A549 (cell line): ENCODE measurements at regions not wholly inside any gene's neighbourhood (a gene's known extent, or its start where the extent isn't known, plus 50 kb on each side); places are given as distances from the start of the nearest gene placed in this dataset.
A peak's percentile ranks its signal among the peaks of the same experiment; 100 is the strongest.

Source experiments
- ATAC-seq, 2 experiments: fragments of 200-7000 bp in 1 of 2; fragments of >200 bp in 1 of 2; cut with Nextera tagmentation in 1 of 2; cut with Tn5 transposase in 1 of 2; 3 replicates each; pipeline versions ENCODE4 v1.8.0 to v1.9.1; 2018 to 2020; ENCODE audit warnings: mild to moderate bottlenecking in 1 of 2, moderate library complexity in 1 of 2
- CTCF ChIA-PET: fragments of 300-600 bp; sonication (Branson Sonifier 250); formaldehyde crosslinking; extraction: SDS; loops from one replicate; lab custom pipeline; 2021; ENCODE audit warnings: antibody characterized with exemption, inconsistent platforms; lab: Yijun Ruan, JAX
- POLR2A ChIA-PET: fragments of 350-600 bp; formaldehyde crosslinking; extraction: SDS; loops from one replicate; lab custom pipeline; 2021; ENCODE audit warnings: antibody characterized with exemption, inconsistent platforms; lab: Yijun Ruan, JAX
- DNase-seq, 2 experiments: peaks; one replicate each; pipeline versions ENCODE4 v3.0.0 to v3.0.0-alpha.2; 2011 to 2016; ENCODE audit warnings: low read depth in 1 of 2, low spot score in 1 of 2
- FAIRE-seq: peaks from 2 replicates; lab custom pipeline; 2011; peaks lifted over from hg19 to GRCh38; lab: Jason Lieb, UNC
- H3K27ac ChIP-seq, 2 experiments: fragments of >200 bp; sonication (Bioruptor Twin); formaldehyde crosslinking; 3 replicates each; pipeline ENCODE4 v1.5.1; 2016 to 2017
- H3K4me1 ChIP-seq: fragments of >200 bp; sonication (Bioruptor Twin); formaldehyde crosslinking; 3 replicates; pipeline ENCODE4 v1.6.1; 2016
- H3K4me2 ChIP-seq: fragments of >200 bp; sonication (Bioruptor Twin); formaldehyde crosslinking; 3 replicates; pipeline ENCODE4 v1.6.1; 2016
- H3K4me3 ChIP-seq: fragments of >200 bp; sonication (Bioruptor Twin); formaldehyde crosslinking; 3 replicates; pipeline ENCODE4 v1.5.1; 2016
- H3K9me3 ChIP-seq: fragments of >200 bp; sonication (Bioruptor Twin); formaldehyde crosslinking; 3 replicates; pipeline ENCODE4 v1.6.1; 2016
- CTCF ChIP-seq: fragments of >200 bp; sonication (Bioruptor Twin); formaldehyde crosslinking; IDR thresholded peaks from 3 replicates; pipeline ENCODE4 v1.5.1; 2016
- FOSL2 ChIP-seq, 2 experiments: fragments of 450-650 bp in 1 of 2; fragments of >200 bp in 1 of 2; sonication (Bioruptor Twin) in 1 of 2; formaldehyde crosslinking; IDR thresholded peaks; 2 replicates each; pipeline versions ENCODE4 v1.5.0 to v1.6.1; 2016 to 2020; ENCODE audit warnings: mild to moderate bottlenecking in 1 of 2, moderate library complexity in 1 of 2
- GATA3 ChIP-seq: IDR thresholded peaks from 2 replicates; pipeline ENCODE4 v1.6.1; 2012; ENCODE audit warnings: borderline replicate concordance
- HDAC2 ChIP-seq: fragments of 200-600 bp; sonication (generic); IDR thresholded peaks from 2 replicates; pipeline ENCODE4 v1.6.1; 2016
- HES2 ChIP-seq: fragments of >200 bp; sonication (Bioruptor Twin); formaldehyde crosslinking; IDR thresholded peaks from 2 replicates; pipeline ENCODE4 v1.6.1; 2016
- HEYL ChIP-seq: fragments of 250-450 bp; sonication (Bioruptor Pico); IDR thresholded peaks from 2 replicates; pipeline ENCODE4 v1.8.0; 2021; ENCODE audit warnings: mild to moderate bottlenecking, moderate library complexity
- HOXB13 ChIP-seq: fragments of 250-450 bp; sonication (Bioruptor Pico); IDR thresholded peaks from 2 replicates; pipeline ENCODE4 v1.5.0; 2020; ENCODE audit warnings: low read depth, mild to moderate bottlenecking, moderate library complexity
- HOXB5 ChIP-seq: fragments of 250-450 bp; sonication (Bioruptor Pico); IDR thresholded peaks from 2 replicates; pipeline ENCODE4 v1.5.0; 2020; ENCODE audit warnings: mild to moderate bottlenecking, moderate library complexity
- KDM5A ChIP-seq: fragments of 200-600 bp; sonication (generic); IDR thresholded peaks from 2 replicates; pipeline ENCODE4 v1.6.1; 2016; ENCODE audit warnings: antibody characterized with exemption, mild to moderate bottlenecking
- MAZ ChIP-seq: fragments of 150-350 bp; IDR thresholded peaks from 2 replicates; pipeline ENCODE4 v1.6.1; 2014; ENCODE audit warnings: antibody characterized with exemption, low read depth, low read length, borderline replicate concordance
- MYC ChIP-seq: IDR thresholded peaks from 2 replicates; pipeline ENCODE4 v1.6.1; 2012; ENCODE audit warnings: mild to moderate bottlenecking, inconsistent platforms, low read length, improper control_type of control experiment, borderline replicate concordance
- NPAS2 ChIP-seq: fragments of 250-450 bp; sonication (Bioruptor Pico); IDR thresholded peaks from 2 replicates; pipeline ENCODE4 v1.8.0; 2022; ENCODE audit warnings: mild to moderate bottlenecking, moderate library complexity, borderline replicate concordance
- NR3C1 ChIP-seq: fragments of >200 bp; sonication (Bioruptor Twin); formaldehyde crosslinking; IDR thresholded peaks from 3 replicates; pipeline ENCODE4 v1.6.1; 2017
- RAD21 ChIP-seq, 2 experiments: fragments of >200 bp in 1 of 2; sonication (Bioruptor Twin) in 1 of 2; formaldehyde crosslinking in 1 of 2; IDR thresholded peaks in 1 of 2; conservative IDR thresholded peaks in 1 of 2; 2 replicates in 1 of 2; 3 replicates in 1 of 2; pipeline ENCODE4 v1.6.1; 2012 to 2018; ENCODE audit warnings: inconsistent platforms in 1 of 2
- WGBS: methylation state at CpG from one replicate; pipeline ENCODE4 v1.1.6; 2017; ENCODE audit errors: missing lambda C conversion rate; 5-methylcytosine and 5-hydroxymethylcytosine counted together
- TF ChIP-seq, protein P1 (sequence below): fragments of 200-600 bp; sonication (generic); IDR thresholded peaks from 2 replicates; pipeline ENCODE4 v1.6.1; 2016; ENCODE audit warnings: antibody characterized with exemption, mild to moderate bottlenecking, moderate library complexity
- TF ChIP-seq, protein P2 (sequence below): fragments of 450-650 bp; IDR thresholded peaks from 2 replicates; pipeline ENCODE4 v1.6.1; 2014; ENCODE audit warnings: antibody characterized with exemption
- TF ChIP-seq, protein P3 (sequence below): fragments of >200 bp; sonication (Bioruptor Twin); formaldehyde crosslinking; IDR thresholded peaks from 3 replicates; pipeline ENCODE4 v1.6.1; 2016

- Histone ChIP-seq H3K9me3 (no peaks in the 10 kb centered on the region), H3K27ac (no peak overlapping the region), H3K4me1 (0 out of 3 replicates have a peak, but pooled peaks cover 3% of the 10 kb centered on the region), H3K4me2 (no peak overlapping the region), H3K4me3 (no peak overlapping the region)
- ChIA-PET POLR2A (no interaction called here), CTCF (interaction anchor here (1.0 to 2.7 kb wide), 6 partner anchors 11 to 54 kb away, joined by 3 to 11 read pairs (median 4); no protein-coding TSS in a partner anchor)
- peak in 1 of 2 experiments; percentile 14 for DNase-seq
- TF ChIP-seq HEYL (CRISPR knock-in tag) (no peak), HES2 (no peak), NPAS2 (CRISPR knock-in tag) (no peak), HOXB5 (CRISPR knock-in tag) (no peak), MAZ (no peak), MYC (no peak), CTCF (peak; percentile 24; the same call in 1 of the 3 replicates), FOSL2 (IDR thresholded peaks at IDR 0.05) (no peak), FOSL2 (CRISPR knock-in tag; IDR thresholded peaks at IDR 0.05) (no peak), RAD21 (conservative IDR thresholded peaks at IDR 0.05 in 1 of 2, IDR thresholded peaks at IDR 0.05 in 1 of 2) (peak; percentile 13 to 17; a peak in 2 of 5 replicates), GATA3 (no peak), KDM5A (no peak), HDAC2 (no peak), HOXB13 (CRISPR knock-in tag) (no peak)
- TF ChIP-seq, protein P1, sequence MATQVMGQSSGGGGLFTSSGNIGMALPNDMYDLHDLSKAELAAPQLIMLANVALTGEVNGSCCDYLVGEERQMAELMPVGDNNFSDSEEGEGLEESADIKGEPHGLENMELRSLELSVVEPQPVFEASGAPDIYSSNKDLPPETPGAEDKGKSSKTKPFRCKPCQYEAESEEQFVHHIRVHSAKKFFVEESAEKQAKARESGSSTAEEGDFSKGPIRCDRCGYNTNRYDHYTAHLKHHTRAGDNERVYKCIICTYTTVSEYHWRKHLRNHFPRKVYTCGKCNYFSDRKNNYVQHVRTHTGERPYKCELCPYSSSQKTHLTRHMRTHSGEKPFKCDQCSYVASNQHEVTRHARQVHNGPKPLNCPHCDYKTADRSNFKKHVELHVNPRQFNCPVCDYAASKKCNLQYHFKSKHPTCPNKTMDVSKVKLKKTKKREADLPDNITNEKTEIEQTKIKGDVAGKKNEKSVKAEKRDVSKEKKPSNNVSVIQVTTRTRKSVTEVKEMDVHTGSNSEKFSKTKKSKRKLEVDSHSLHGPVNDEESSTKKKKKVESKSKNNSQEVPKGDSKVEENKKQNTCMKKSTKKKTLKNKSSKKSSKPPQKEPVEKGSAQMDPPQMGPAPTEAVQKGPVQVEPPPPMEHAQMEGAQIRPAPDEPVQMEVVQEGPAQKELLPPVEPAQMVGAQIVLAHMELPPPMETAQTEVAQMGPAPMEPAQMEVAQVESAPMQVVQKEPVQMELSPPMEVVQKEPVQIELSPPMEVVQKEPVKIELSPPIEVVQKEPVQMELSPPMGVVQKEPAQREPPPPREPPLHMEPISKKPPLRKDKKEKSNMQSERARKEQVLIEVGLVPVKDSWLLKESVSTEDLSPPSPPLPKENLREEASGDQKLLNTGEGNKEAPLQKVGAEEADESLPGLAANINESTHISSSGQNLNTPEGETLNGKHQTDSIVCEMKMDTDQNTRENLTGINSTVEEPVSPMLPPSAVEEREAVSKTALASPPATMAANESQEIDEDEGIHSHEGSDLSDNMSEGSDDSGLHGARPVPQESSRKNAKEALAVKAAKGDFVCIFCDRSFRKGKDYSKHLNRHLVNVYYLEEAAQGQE, result no peak
- peak in 1 of 2 experiments; percentile 55; a peak in 3 of 6 replicates for ATAC-seq
- FAIRE-seq, result no peak
- WGBS, result 47% methylated on average over 3 of the region's 3 CpGs
Measured at GRCh38 chr22:22720201-22720723, 75.8 kb downstream of the GGTLC2 start.

GRCh38 chr22:22720724-22721261 is 76.4 kb downstream of the GGTLC2 start:
- FAIRE-seq, result no peak
- ChIA-PET POLR2A (no interaction called here), CTCF (interaction anchor here (1.0 to 2.7 kb wide), 4 partner anchors 11 to 54 kb away, joined by 3 to 11 read pairs (median 6); no protein-coding TSS in a partner anchor)
- no peak overlapping the region for H3K4me2 ChIP-seq
- WGBS, result 78% methylated on average over 4 of the region's 6 CpGs
- H3K9me3 ChIP-seq, result no peaks in the 10 kb centered on the region
- H3K27ac ChIP-seq, result no peak overlapping the region
- ATAC-seq, result no peak; a peak in 1 of 6 replicates
- H3K4me1 ChIP-seq, result 0 out of 3 replicates have a peak, but pooled peaks cover 3% of the 10 kb centered on the region
- no peak for TF ChIP-seq NR3C1
- TF ChIP-seq, protein P2, sequence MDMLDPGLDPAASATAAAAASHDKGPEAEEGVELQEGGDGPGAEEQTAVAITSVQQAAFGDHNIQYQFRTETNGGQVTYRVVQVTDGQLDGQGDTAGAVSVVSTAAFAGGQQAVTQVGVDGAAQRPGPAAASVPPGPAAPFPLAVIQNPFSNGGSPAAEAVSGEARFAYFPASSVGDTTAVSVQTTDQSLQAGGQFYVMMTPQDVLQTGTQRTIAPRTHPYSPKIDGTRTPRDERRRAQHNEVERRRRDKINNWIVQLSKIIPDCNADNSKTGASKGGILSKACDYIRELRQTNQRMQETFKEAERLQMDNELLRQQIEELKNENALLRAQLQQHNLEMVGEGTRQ, result no peak
- TF ChIP-seq, protein P3, sequence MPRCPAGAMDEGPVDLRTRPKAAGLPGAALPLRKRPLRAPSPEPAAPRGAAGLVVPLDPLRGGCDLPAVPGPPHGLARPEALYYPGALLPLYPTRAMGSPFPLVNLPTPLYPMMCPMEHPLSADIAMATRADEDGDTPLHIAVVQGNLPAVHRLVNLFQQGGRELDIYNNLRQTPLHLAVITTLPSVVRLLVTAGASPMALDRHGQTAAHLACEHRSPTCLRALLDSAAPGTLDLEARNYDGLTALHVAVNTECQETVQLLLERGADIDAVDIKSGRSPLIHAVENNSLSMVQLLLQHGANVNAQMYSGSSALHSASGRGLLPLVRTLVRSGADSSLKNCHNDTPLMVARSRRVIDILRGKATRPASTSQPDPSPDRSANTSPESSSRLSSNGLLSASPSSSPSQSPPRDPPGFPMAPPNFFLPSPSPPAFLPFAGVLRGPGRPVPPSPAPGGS, result no peak
- H3K4me3 ChIP-seq, result no peak overlapping the region
- DNase-seq, result no peak
